ENCODE measurements at regions not wholly inside any gene's neighbourhood (a gene's known extent, or its start where the extent isn't known, plus 50 kb on each side); places are given as distances from the start of the nearest gene placed in this dataset.
A peak's percentile ranks its signal among the peaks of the same experiment; 100 is the strongest.

DNA sequence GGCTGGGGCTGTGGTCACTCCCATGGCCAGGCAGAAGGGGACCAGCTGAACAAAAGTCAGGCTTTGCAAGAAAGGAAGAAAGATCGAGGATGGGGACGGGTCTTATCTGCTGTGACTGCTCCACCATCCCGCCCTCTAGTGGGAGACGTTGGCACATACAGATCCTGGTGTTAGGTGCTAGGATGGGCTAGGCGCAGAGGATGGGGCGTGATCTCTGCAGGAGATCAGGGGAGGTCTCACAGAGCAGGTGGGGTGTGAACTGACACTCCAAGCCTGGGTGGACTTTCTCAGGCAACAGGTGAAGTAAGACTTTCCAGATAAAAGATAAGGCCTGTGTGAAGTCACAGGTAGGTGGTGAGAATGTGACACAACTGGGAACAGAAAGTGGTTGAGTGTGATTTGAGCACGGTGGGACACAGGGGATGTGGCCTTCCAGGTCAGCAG is 141.9 kb upstream of the SMAD3 start:
- no peak overlapping the region for H3K4me2 ChIP-seq (ENCODE audit: insufficient read depth, insufficient read length, low read length)
- no peak overlapping the region for H3K27ac Mint-ChIP-seq

More for the DNA sequence above, 141.9 kb upstream of the SMAD3 start:
- Histone ChIP-seq H3K23me2 (ENCODE audit: insufficient read length, low read depth, low read length, poor library complexity, severe bottlenecking) (no peaks in the 10 kb centered on the region), H3K4ac (ENCODE audit: low read depth, low read length) (no peak overlapping the region), H2BK20ac (ENCODE audit: low read depth, low read length, poor library complexity, severe bottlenecking) (no peak overlapping the region), H4K5ac (ENCODE audit: insufficient read length, low read depth, low read length) (no peak overlapping the region), H3K18ac (ENCODE audit: insufficient read length, low read depth, low read length) (no peak overlapping the region), H3K4me1 (ENCODE audit: insufficient read depth, low read length) (no peaks in the 10 kb centered on the region), H2AK5ac (ENCODE audit: insufficient read length, low read length) (no peak overlapping the region), H2BK5ac (ENCODE audit: insufficient read length, low read length) (no peak overlapping the region), H3T11ph (ENCODE audit: low read length) (no peak overlapping the region), H3K27ac (ENCODE audit: insufficient read length, low read depth, low read length) (no peak overlapping the region), H2AFZ (ENCODE audit: low read length) (no peak overlapping the region), H3K9ac (ENCODE audit: extremely low read depth, insufficient read length, low read length) (no peak overlapping the region), H4K91ac (ENCODE audit: insufficient read length, low read depth, low read length) (no peak overlapping the region), H3K79me2 (ENCODE audit: insufficient read depth, low read length) (no peaks in the 10 kb centered on the region), H3K79me1 (ENCODE audit: insufficient read depth, low read depth, low read length, poor library complexity, severe bottlenecking) (no peaks in the 10 kb centered on the region), H3K56ac (ENCODE audit: insufficient read length, low read depth, low read length) (no peak overlapping the region), H4K8ac (replicated peaks; ENCODE audit: insufficient read length, low read depth, low read length) (no peak overlapping the region), H3K14ac (ENCODE audit: insufficient read depth, low read length) (no peak overlapping the region), H2BK12ac (ENCODE audit: insufficient read length, low read depth, low read length) (no peak overlapping the region), H3K9me3 (ENCODE audit: control insufficient read depth, low read depth, low read length) (no peaks in the 10 kb centered on the region), H3K23ac (ENCODE audit: insufficient read length, low read depth, low read length) (no peak overlapping the region), H2BK120ac (ENCODE audit: low read depth, low read length, poor library complexity, severe bottlenecking) (no peak overlapping the region), H4K20me1 (ENCODE audit: control insufficient read depth, insufficient read depth, insufficient read length) (no peaks in the 10 kb centered on the region), H2BK15ac (ENCODE audit: low read depth, low read length) (no peak overlapping the region), H3K27me3 (ENCODE audit: insufficient read depth, low read length) (no peaks in the 10 kb centered on the region)
- TF ChIP-seq, protein P1, sequence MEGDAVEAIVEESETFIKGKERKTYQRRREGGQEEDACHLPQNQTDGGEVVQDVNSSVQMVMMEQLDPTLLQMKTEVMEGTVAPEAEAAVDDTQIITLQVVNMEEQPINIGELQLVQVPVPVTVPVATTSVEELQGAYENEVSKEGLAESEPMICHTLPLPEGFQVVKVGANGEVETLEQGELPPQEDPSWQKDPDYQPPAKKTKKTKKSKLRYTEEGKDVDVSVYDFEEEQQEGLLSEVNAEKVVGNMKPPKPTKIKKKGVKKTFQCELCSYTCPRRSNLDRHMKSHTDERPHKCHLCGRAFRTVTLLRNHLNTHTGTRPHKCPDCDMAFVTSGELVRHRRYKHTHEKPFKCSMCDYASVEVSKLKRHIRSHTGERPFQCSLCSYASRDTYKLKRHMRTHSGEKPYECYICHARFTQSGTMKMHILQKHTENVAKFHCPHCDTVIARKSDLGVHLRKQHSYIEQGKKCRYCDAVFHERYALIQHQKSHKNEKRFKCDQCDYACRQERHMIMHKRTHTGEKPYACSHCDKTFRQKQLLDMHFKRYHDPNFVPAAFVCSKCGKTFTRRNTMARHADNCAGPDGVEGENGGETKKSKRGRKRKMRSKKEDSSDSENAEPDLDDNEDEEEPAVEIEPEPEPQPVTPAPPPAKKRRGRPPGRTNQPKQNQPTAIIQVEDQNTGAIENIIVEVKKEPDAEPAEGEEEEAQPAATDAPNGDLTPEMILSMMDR (conservative IDR thresholded peaks at IDR 0.05), result peak; percentile 80
- Mint-ChIP-seq H3K4me1 (peaks cover 8 to 18% of the 10 kb centered on the region in 2 experiments), H3K9me3 (no peaks in the 10 kb centered on the region; a peak in 1 of 5 replicates), H3K4me3 (no peak overlapping the region), H3K36me3 (ENCODE audit: insufficient read depth in 1 of 3, low read depth in 3 of 3) (no peaks in the 10 kb centered on the region; a peak in 1 of 7 replicates), H3K27me3 (ENCODE audit: low read depth) (peaks cover 15% of the 10 kb centered on the region)
- peak; percentile 82 for DNase-seq
- WGBS (ENCODE audit: extremely low coverage, insufficient read length, low lambda C conversion rate), result no CpG with 5 or more reads among the region's 7 CpGs

Measured in H9 (cell line).